NCI-H1105 (cell line): ENCODE measurements at regions not wholly inside any gene's neighbourhood (a gene's known extent, or its start where the extent isn't known, plus 50 kb on each side); places are given as distances from the start of the nearest gene placed in this dataset.

ENCODE experiments used
- DNase-seq: peaks from one replicate; lab custom pipeline; 2025; lab: John Stamatoyannopoulos, UW

DNA sequence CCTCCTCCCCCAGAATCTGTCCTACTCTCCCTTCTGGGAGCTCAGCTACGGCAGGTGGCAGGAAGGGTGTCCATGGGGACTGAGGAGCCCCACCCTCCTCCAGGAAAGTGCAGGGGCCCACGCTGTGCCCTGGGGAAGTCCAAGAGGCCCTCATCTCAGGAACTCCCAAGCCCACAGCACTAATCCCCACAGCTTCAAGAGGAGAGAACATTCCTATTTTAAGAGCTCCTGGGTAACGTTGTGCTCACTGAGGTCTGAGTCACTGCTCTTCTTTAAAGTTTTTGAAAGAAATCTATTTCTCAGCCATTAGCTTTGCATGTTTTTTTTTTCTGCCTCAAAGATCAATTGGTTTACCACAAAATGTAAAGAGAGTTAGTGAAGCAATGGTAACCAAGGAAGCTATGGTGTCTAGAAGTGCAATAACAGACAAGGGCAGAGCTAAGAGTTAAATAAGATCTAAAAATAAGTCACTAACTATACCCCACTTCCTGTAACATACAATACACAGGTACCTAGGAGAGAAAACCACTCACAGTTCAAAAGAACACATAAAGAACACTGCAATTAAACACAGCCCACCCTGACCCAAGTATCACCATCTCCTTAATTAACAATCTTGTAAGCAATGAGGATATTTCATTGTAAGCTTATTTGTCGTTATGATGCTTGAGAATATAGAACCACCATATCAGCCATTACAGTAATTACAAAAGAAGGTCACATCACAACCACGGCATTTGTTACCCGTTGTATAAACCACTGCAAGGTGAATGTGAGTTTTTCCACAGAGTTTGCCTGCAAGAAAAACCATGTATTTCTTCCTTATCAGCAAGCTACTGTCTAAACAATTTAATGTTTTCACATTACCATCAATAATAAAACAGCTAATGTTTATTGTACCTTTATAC, 382.3 kb upstream of the SLC30A5 start:
- no peak for DNase-seq

- no peak for DNase-seq
Observed at GRCh38 chr5:68714810-68715209, 379.0 kb upstream of the SLC30A5 start.

DNA sequence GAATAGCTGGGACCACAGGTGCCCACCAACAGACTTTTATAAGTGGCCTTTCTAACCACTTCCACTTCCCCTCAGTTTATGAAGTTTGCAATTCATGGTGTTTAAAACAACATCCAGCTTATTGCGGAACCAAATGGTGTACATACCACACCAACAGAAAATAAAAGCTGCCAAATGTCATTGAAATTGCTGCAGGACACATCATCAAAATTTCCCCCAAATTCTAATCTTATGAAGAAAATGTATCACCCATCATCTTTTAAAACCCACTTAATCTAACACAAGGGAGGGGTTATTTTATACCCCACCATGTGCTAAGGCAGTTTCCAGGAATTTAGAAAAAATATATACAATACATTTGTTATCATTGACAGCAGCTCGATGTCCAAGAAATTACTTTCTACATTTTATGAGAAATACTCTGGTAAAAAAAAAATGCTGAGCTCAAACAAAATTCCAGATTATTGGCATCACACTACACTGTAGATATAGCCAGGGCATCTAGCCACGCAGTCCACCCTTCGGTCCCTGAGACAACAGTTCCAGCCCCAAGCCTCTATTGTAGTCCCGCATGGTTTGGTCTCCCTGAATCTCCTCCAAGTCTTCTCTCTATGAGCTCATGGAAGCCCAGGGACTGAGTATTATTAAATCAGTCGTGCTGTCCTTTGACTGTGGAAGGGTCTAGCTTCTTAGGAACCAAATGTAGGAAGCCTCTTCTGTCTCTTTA, 372.8 kb upstream of the SLC30A5 start:
- no peak for DNase-seq

DNA sequence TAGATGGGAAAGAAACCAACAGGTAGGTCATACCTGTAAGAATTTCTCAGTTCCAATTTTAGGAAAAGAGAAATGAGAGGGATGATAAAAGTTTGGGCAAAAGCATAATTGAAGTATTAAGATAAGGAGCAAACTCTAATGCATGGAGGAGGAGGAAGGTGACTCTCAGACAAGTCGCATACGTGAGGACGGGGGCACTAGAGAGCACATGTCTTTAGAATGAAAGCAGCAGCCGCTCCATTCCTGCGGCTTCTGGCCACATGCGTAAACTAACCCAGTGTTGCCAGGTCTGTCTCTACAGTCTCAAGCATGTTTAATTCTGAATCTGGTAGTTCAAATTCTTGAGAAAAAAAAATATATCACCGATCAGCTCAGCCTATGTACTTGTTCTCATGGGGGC, 371.5 kb upstream of the SLC30A5 start:
- no peak for DNase-seq

DNA sequence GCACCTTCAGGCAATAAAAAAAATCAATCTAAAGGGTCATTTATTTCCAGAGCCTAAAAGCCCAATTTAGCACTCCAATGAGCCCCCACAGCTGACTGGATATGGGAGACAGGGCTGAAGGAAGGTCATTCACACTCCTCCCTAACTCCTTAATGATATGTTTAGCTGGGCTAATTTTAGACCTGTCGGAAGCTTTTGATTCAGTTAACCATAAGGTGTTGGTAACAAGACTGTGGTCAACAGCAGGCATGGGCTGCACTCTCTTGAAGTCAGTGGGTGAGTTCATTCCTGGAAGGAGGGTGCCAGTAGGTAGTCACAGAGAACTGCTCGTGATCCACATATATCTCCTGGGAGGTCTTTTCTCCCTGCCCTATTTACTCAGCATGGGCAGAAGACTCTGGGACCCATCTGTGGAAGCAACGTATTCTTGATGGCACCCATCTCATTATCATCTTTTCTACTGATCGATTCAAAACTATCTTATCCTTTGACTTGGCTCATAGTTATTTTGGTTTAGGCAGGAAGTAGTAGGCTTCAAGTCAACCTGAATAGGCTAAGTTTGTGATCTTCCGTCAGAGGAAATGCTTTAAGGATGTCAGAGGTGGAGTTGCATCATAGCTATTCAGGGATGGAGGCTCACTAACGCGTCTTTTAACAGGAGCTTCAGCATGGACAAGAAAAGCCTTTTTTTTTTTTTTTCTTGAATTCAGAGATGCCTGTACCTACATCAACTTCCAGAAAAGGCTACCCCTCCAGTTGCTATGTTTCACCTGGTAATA, 367.7 kb upstream of the SLC30A5 start:
- DNase-seq: no peak

GRCh38 chr5:68727931-68728330, 365.9 kb upstream of the SLC30A5 start:
- DNase-seq: no peak

DNA sequence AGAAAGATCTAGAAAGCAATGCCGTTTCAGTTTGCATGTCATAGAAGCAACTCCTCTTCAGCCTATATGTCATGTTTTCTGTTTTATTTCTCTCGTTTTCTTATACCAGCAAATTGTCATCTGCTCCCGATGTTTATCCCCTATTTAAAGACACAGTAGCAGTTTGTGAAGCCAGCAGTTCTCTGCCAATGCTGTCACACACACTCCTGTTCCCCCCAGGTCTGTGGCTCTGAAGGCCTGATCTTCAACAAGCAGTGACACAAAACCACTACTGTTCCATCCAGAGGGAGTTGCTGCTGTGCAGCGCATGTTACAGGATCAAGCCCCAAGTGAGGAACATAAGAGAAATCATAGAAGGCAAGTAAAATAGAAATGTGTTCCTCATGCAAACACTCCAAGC, 364.1 kb upstream of the SLC30A5 start:
- no peak for DNase-seq

GRCh38 chr5:68730220-68730978, 363.4 kb upstream of the SLC30A5 start:
- no peak for DNase-seq

- no peak for DNase-seq
Observed at GRCh38 chr5:68730979-68731654, 362.7 kb upstream of the SLC30A5 start.

GRCh38 chr5:68732251-68732650, 361.6 kb upstream of the SLC30A5 start:
- no peak for DNase-seq

GRCh38 chr5:68734781-68735180, 359.0 kb upstream of the SLC30A5 start:
- no peak for DNase-seq

GRCh38 chr5:68738236-68738635, 355.6 kb upstream of the SLC30A5 start:
- no peak for DNase-seq

- DNase-seq: no peak
Observed at GRCh38 chr5:68738841-68739240, 355.0 kb upstream of the SLC30A5 start.

DNA sequence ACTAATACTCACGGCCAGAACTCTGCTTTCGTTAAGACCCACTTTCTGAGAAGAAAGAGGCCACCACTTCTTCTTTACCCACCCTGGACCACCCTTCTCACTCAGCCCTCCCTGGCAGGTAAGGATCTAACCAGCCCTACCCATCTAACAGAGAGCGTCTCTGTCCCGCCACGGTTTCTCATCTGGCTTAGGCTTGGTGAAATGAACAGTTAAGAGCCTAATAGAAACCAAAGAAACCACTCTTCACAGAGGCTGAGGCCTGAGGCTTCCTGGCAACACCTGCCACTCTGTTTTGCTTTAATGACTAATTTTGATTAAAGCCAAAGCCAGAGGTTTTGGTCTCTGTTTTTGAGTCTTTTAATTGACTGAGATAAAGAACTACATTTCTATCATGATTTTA, 354.1 kb upstream of the SLC30A5 start:
- DNase-seq: no peak

DNA sequence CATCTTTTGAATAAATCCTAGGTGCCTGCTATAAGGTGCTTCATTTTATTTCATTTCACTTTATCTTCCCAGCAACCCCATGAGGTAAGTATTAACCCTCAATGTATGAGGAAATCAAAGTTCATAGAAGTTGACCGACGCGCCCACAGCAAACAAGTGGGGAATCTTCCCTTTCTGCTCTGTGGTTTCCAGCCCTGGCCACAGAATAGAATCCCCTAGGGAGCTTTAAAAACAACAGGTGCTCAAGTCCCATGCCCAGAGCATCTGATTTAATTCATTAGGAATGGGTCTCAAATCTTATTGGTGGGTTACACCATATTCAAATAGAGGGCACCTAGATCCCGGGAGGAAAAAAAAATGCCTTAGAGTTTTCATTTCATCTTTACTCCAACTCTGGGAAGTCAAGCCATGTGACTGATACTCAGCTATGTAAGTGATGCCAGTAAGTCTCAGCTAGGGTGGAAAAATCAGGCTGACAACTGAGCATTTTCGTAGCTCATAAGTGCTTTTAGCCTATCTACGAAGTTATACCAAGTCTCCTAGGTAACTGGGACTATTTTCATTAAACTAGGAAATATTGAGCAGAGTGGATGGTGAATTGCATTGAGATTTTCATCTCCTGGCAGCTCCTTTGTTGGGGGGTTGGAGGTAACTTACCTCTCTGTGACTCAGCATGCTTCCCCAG, 353.4 kb upstream of the SLC30A5 start:
- DNase-seq: no peak

DNA sequence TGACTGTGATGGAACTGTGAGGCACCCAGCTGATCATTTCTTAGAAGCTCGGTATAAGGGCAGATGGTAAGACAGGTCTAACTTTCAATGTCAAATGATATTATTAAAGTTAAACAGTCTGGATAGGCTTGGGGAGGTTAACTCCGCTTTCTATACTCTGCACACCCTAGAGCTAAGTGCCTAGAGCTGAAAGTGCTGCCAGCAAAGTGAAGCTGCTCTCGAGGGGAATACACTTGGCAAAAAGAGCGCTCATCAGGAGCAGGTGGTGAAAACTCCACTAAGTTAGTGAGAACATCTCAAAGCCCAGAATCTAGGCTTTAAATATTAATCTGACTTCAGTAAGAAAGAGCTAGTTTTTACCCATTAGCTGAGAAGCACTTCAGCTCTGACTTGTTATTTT, 349.6 kb upstream of the SLC30A5 start:
- DNase-seq: no peak

DNA sequence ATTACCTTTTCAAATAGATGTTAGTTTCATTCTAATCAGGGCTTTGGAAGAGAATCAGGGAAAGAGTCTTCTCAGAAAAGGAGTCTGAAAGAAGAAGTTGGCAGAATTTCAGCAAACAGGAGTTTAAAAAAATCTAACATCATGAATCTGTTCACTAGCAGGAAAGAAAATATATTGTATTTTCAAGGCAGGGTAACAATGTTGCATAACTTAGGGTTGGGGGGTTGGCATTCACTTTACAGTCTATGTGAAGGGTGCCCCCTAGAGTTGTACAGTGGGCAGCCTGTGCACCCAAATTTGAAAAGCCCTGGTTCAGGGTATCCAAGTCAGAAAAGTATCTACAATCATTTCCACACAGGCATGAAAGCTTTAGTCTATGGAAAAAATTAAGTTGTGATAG, 348.4 kb upstream of the SLC30A5 start:
- DNase-seq: no peak

GRCh38 chr5:68746220-68746619, 347.6 kb upstream of the SLC30A5 start:
- DNase-seq: no peak

GRCh38 chr5:68746643-68747420, 347.0 kb upstream of the SLC30A5 start:
- DNase-seq: no peak

DNA sequence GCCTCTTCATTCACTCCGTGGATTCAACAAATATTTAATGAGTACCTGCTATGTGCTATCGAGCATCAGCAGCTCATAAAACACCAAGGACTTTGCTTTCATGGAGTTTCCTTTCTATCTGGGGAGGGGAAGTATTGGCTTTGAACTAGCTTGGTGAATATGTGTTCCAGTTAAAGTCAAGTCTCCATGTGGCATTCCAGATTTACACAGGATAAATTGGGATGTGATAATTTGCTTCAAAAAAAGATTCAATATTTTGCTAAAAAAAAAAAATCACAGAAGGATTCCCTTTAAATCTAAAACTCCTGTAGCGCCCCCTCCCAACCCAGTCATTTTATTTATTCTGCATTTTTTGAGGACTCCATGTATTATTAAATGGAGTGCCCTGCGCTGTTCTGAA, 346.3 kb upstream of the SLC30A5 start:
- no peak for DNase-seq
